ENCODE measurements at regions not wholly inside any gene's neighbourhood (a gene's known extent, or its start where the extent isn't known, plus 50 kb on each side); places are given as distances from the start of the nearest gene placed in this dataset.

DNA sequence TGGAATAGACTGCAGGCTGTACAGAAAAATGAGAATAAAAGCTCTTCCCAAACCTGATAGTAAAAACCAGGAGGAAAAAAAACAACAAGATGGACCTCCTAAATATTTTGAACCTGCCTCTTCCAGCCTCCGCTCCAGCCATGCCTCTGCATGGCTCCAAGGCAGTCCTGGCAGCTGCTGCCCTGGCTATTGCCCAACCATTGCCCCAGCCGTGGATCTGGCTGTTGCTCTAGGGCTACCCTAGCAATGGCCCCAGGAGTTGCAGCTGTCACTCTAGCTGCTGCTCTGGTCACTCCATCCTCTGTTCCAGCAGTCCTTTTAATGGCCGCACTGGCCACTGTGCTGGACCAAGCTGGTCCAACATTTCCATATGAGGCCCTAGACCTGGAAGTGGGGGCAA, 1756.0 kb downstream of the C4orf33 start:
- no peak overlapping the region for H2BK5ac ChIP-seq (ENCODE audit: low read length)
- H3K27ac ChIP-seq (replicated peaks; ENCODE audit: low read length) = no peak overlapping the region
- no peak overlapping the region for H2BK15ac ChIP-seq (ENCODE audit: low read length)
- H3K36me3 ChIP-seq (replicated peaks in 1 of 2; ENCODE audit: control insufficient read depth in 2 of 2, insufficient read depth in 2 of 2, low read length in 2 of 2) = no peaks in the 10 kb centered on the region
- WGBS, 2 donors (ENCODE audit: extremely low coverage in 2 of 2, insufficient read length in 2 of 2, insufficient replicate concordance in 1 of 2) = no CpG with 5 or more reads among the region's 3 CpGs
- H3K23ac ChIP-seq (ENCODE audit: low read depth, low read length, poor library complexity) = no peak overlapping the region
- H3K4ac ChIP-seq (ENCODE audit: low read length) = no peak overlapping the region
- H3K27me3 ChIP-seq (ENCODE audit: control insufficient read depth in 3 of 3, insufficient read depth in 3 of 3, low read depth in 1 of 3, low read length in 3 of 3) = no peaks in the 10 kb centered on the region
- no peak overlapping the region for H3K4me2 ChIP-seq (ENCODE audit: insufficient read depth, low read length, poor library complexity, severe bottlenecking)
- no peak overlapping the region for H2AFZ ChIP-seq (ENCODE audit: low read length)
- no peak overlapping the region for H4K91ac ChIP-seq (ENCODE audit: low read depth, low read length, poor library complexity)
- no peak overlapping the region for H2BK120ac ChIP-seq (ENCODE audit: low read depth, low read length)
- H3K9me3 ChIP-seq (replicated peaks in 1 of 2; ENCODE audit: control insufficient read depth in 2 of 2, insufficient read depth in 1 of 2, low read depth in 1 of 2, low read length in 2 of 2) = peaks cover 0 to 2% of the 10 kb centered on the region in 2 donors
- H2AK5ac ChIP-seq (ENCODE audit: low read depth, low read length) = no peak overlapping the region
- H3K9ac ChIP-seq (ENCODE audit: low read depth, low read length, poor library complexity) = no peak overlapping the region
- H3K18ac ChIP-seq (ENCODE audit: low read length) = peak overlapping the region; percentile 82
- no peak overlapping the region for H3K4me3 ChIP-seq (ENCODE audit: low read length in 2 of 2)
- H3K4me1 ChIP-seq (ENCODE audit: control insufficient read depth in 2 of 2, insufficient read depth in 1 of 2, low read depth in 1 of 2, low read length in 2 of 2) = peaks cover 0 to 5% of the 10 kb centered on the region in 2 donors
- no peak overlapping the region for H2BK12ac ChIP-seq (ENCODE audit: low read length)
- no peak for DNase-seq (ENCODE audit: low spot score)
- H3K14ac ChIP-seq (ENCODE audit: low read length) = no peak overlapping the region
- no peaks in the 10 kb centered on the region for H3K79me1 ChIP-seq (ENCODE audit: low read depth, low read length)
- H4K8ac ChIP-seq (ENCODE audit: low read depth, low read length) = no peak overlapping the region

DNA sequence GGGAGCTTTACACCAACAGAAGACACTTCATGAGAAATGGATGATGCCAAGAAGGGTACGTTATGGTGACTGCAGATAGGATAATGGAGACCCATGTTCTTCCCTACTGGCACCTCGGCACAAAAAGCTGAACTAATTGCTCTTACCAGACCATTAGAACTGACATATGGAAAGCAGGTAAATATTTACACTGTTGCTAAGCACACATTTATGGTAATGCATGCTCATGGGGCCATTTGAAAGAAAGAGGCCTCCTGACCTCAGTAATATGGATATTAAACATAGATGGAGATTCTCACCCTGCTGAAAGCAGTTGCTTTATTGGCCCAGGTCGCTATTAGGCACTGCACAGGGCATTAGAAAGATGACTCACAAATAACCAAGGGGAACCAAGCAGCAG, 1759.6 kb downstream of the C4orf33 start:
- H3K18ac ChIP-seq (ENCODE audit: low read length) = no peak overlapping the region
- no peak overlapping the region for H2AK5ac ChIP-seq (ENCODE audit: low read depth, low read length)
- no peaks in the 10 kb centered on the region for H3K79me1 ChIP-seq (ENCODE audit: low read depth, low read length)
- H3K27me3 ChIP-seq (ENCODE audit: control insufficient read depth in 3 of 3, insufficient read depth in 3 of 3, low read depth in 1 of 3, low read length in 3 of 3) = no peaks in the 10 kb centered on the region
- no peak overlapping the region for H3K27ac ChIP-seq (replicated peaks; ENCODE audit: low read length)
- H2BK15ac ChIP-seq (ENCODE audit: low read length) = no peak overlapping the region
- no peak overlapping the region for H2BK120ac ChIP-seq (ENCODE audit: low read depth, low read length)
- no peak overlapping the region for H3K23ac ChIP-seq (ENCODE audit: low read depth, low read length, poor library complexity)
- no peak overlapping the region for H3K4me3 ChIP-seq (ENCODE audit: low read length in 2 of 2)
- no peak overlapping the region for H2AFZ ChIP-seq (ENCODE audit: low read length)
- H2BK12ac ChIP-seq (ENCODE audit: low read length) = no peak overlapping the region
- H3K9me3 ChIP-seq (replicated peaks in 1 of 2; ENCODE audit: control insufficient read depth in 2 of 2, insufficient read depth in 1 of 2, low read depth in 1 of 2, low read length in 2 of 2) = peaks cover 0 to 2% of the 10 kb centered on the region in 2 donors
- H3K9ac ChIP-seq (ENCODE audit: low read depth, low read length, poor library complexity) = no peak overlapping the region
- no peaks in the 10 kb centered on the region for H3K36me3 ChIP-seq (replicated peaks in 1 of 2; ENCODE audit: control insufficient read depth in 2 of 2, insufficient read depth in 2 of 2, low read length in 2 of 2)
- no peak overlapping the region for H3K4ac ChIP-seq (ENCODE audit: low read length)
- H4K91ac ChIP-seq (ENCODE audit: low read depth, low read length, poor library complexity) = no peak overlapping the region
- H3K4me2 ChIP-seq (ENCODE audit: insufficient read depth, low read length, poor library complexity, severe bottlenecking) = no peak overlapping the region
- DNase-seq (ENCODE audit: low spot score) = no peak
- no peak overlapping the region for H2BK5ac ChIP-seq (ENCODE audit: low read length)
- no peaks in the 10 kb centered on the region for H3K4me1 ChIP-seq (ENCODE audit: control insufficient read depth in 2 of 2, insufficient read depth in 1 of 2, low read depth in 1 of 2, low read length in 2 of 2)
- no peak overlapping the region for H4K8ac ChIP-seq (ENCODE audit: low read depth, low read length)
- no peak overlapping the region for H3K14ac ChIP-seq (ENCODE audit: low read length)
- no CpG with 5 or more reads among the region's 3 CpGs for WGBS, 2 donors (ENCODE audit: extremely low coverage in 2 of 2, insufficient read length in 2 of 2, insufficient replicate concordance in 1 of 2)

DNA sequence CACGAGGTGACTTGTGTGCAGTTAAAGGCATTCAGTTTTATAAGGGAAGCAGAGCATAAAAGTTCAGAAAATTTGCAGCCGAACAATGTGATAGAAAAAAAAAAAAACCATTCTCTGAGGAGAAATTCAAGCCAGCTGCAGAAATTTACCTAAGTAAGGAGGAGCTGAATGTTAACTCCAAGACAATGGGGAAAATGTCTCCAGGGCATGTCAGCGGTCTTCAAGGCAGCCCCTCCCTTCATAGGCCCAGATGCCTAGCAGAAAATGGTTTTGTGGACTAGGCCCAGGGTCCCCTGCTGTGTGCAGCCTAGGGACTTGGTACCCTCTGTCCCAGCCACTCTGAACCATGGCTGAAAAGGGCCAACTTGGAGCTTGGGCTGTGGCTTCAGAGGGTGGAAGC, 1764.0 kb downstream of the C4orf33 start:
- Histone ChIP-seq H3K4me1 (ENCODE audit: control insufficient read depth in 2 of 2, insufficient read depth in 1 of 2, low read depth in 1 of 2, low read length in 2 of 2) (no peaks in the 10 kb centered on the region), H3K9me3 (replicated peaks in 1 of 2; ENCODE audit: control insufficient read depth in 2 of 2, insufficient read depth in 1 of 2, low read depth in 1 of 2, low read length in 2 of 2) (peaks cover 0 to 2% of the 10 kb centered on the region in 2 donors), H3K4ac (ENCODE audit: low read length) (no peak overlapping the region), H3K27ac (replicated peaks; ENCODE audit: low read length) (no peak overlapping the region), H3K79me1 (ENCODE audit: low read depth, low read length) (no peaks in the 10 kb centered on the region), H2AK5ac (ENCODE audit: low read depth, low read length) (no peak overlapping the region), H3K9ac (ENCODE audit: low read depth, low read length, poor library complexity) (no peak overlapping the region), H3K36me3 (replicated peaks in 1 of 2; ENCODE audit: control insufficient read depth in 2 of 2, insufficient read depth in 2 of 2, low read length in 2 of 2) (no peaks in the 10 kb centered on the region), H3K4me2 (ENCODE audit: insufficient read depth, low read length, poor library complexity, severe bottlenecking) (no peak overlapping the region), H2BK120ac (ENCODE audit: low read depth, low read length) (no peak overlapping the region), H2BK5ac (ENCODE audit: low read length) (no peak overlapping the region), H2BK15ac (ENCODE audit: low read length) (no peak overlapping the region), H4K8ac (ENCODE audit: low read depth, low read length) (no peak overlapping the region), H2AFZ (ENCODE audit: low read length) (no peak overlapping the region), H3K18ac (ENCODE audit: low read length) (no peak overlapping the region), H3K4me3 (ENCODE audit: low read length in 2 of 2) (no peak overlapping the region), H2BK12ac (ENCODE audit: low read length) (no peak overlapping the region), H3K27me3 (ENCODE audit: control insufficient read depth in 3 of 3, insufficient read depth in 3 of 3, low read depth in 1 of 3, low read length in 3 of 3) (no peaks in the 10 kb centered on the region), H4K91ac (ENCODE audit: low read depth, low read length, poor library complexity) (no peak overlapping the region), H3K14ac (ENCODE audit: low read length) (peak overlapping the region; percentile 21), H3K23ac (ENCODE audit: low read depth, low read length, poor library complexity) (no peak overlapping the region)
- WGBS, 2 donors (ENCODE audit: extremely low coverage in 2 of 2, insufficient read length in 2 of 2, insufficient replicate concordance in 1 of 2) = no CpG with 5 or more reads among the region's 3 CpGs
- DNase-seq (ENCODE audit: low spot score) = no peak

DNA sequence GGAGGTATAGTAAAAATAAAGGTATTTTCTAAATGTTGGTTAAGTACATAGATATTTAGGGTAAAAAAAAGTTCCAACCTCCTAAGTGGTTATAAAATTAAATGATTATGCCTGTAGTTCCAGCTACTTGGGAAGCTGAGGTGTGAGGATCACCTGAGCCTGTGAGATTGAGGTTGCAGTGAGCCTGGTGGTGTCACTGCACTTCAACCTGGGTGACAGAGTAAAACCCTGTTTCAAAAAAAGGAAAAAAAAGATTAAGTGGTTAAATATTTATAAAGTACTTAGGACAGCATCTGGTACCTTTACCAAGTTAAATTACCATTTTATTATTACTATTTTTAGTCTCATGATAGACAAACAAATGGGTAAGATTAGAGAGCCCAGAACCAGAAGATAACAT, 1801.0 kb downstream of the C4orf33 start:
- H2BK15ac ChIP-seq (ENCODE audit: low read length) = no peak overlapping the region
- no peaks in the 10 kb centered on the region for H3K36me3 ChIP-seq (replicated peaks in 1 of 2; ENCODE audit: control insufficient read depth in 2 of 2, insufficient read depth in 2 of 2, low read length in 2 of 2)
- H3K79me1 ChIP-seq (ENCODE audit: low read depth, low read length) = no peaks in the 10 kb centered on the region
- H3K4me3 ChIP-seq (ENCODE audit: low read length in 2 of 2) = no peak overlapping the region
- no peak overlapping the region for H4K8ac ChIP-seq (ENCODE audit: low read depth, low read length)
- no peaks in the 10 kb centered on the region for H3K9me3 ChIP-seq (replicated peaks in 1 of 2; ENCODE audit: control insufficient read depth in 2 of 2, insufficient read depth in 1 of 2, low read depth in 1 of 2, low read length in 2 of 2)
- no peak for DNase-seq (ENCODE audit: low spot score)
- H3K4me1 ChIP-seq (ENCODE audit: control insufficient read depth in 2 of 2, insufficient read depth in 1 of 2, low read depth in 1 of 2, low read length in 2 of 2) = no peaks in the 10 kb centered on the region
- no peak overlapping the region for H2BK12ac ChIP-seq (ENCODE audit: low read length)
- no peak overlapping the region for H3K14ac ChIP-seq (ENCODE audit: low read length)
- no peak overlapping the region for H3K9ac ChIP-seq (ENCODE audit: low read depth, low read length, poor library complexity)
- no peak overlapping the region for H2BK5ac ChIP-seq (ENCODE audit: low read length)
- no peak overlapping the region for H3K23ac ChIP-seq (ENCODE audit: low read depth, low read length, poor library complexity)
- H2AFZ ChIP-seq (ENCODE audit: low read length) = no peak overlapping the region
- no peak overlapping the region for H3K4ac ChIP-seq (ENCODE audit: low read length)
- no peak overlapping the region for H4K91ac ChIP-seq (ENCODE audit: low read depth, low read length, poor library complexity)
- H3K18ac ChIP-seq (ENCODE audit: low read length) = no peak overlapping the region
- H3K4me2 ChIP-seq (ENCODE audit: insufficient read depth, low read length, poor library complexity, severe bottlenecking) = no peak overlapping the region
- no peak overlapping the region for H3K27ac ChIP-seq (replicated peaks; ENCODE audit: low read length)
- no peaks in the 10 kb centered on the region for H3K27me3 ChIP-seq (ENCODE audit: control insufficient read depth in 3 of 3, insufficient read depth in 3 of 3, low read depth in 1 of 3, low read length in 3 of 3)
- no peak overlapping the region for H2AK5ac ChIP-seq (ENCODE audit: low read depth, low read length)
- H2BK120ac ChIP-seq (ENCODE audit: low read depth, low read length) = no peak overlapping the region

All from neuronal stem cell (in vitro differentiated cells).